Prostate gland (tissue), 2 donors: ENCODE measurements at regions not wholly inside any gene's neighbourhood (a gene's known extent, or its start where the extent isn't known, plus 50 kb on each side); places are given as distances from the start of the nearest gene placed in this dataset.

Source experiments
- CTCF ChIP-seq, 4 experiments: fragments of 200-600 bp in 2 of 4; fragments of 450-650 bp in 2 of 4; sonication (generic) in 2 of 4; IDR thresholded peaks; 1 replicate in 3 of 4; 2 replicates in 1 of 4; pipeline ENCODE4 v1.5.1; 2016 to 2019; ENCODE audit warnings: antibody characterized with exemption in 4 of 4, mild to moderate bottlenecking in 2 of 4, moderate library complexity in 2 of 4
- POLR2AphosphoS5 ChIP-seq: sonication (generic); formaldehyde crosslinking; IDR thresholded peaks from one replicate; pipeline ENCODE4 v1.6.1; 2017; ENCODE audit warnings: antibody characterized with exemption

- TF ChIP-seq POLR2AphosphoS5 (no peak), CTCF (IDR thresholded peaks at IDR 0.05) (no peak)
Observed at GRCh38 chr1:29807689-29808088, 571.4 kb downstream of the PTPRU start.
